ENCODE measurements at regions not wholly inside any gene's neighbourhood (a gene's known extent, or its start where the extent isn't known, plus 50 kb on each side); places are given as distances from the start of the nearest gene placed in this dataset.

- peaks cover 0 to 2% (median 0%) of the 10 kb centered on the region in 9 donors for H3K9me3 Mint-ChIP-seq
- ATAC-seq (no peak), DNase-seq (no peak)
- H3K4me1 Mint-ChIP-seq, result no peaks in the 10 kb centered on the region
- no peak overlapping the region for H3K4me3 Mint-ChIP-seq
- POLR2A ChIA-PET, result no interaction called here
- no peaks in the 10 kb centered on the region for H3K27me3 Mint-ChIP-seq
- no peak overlapping the region for H3K27ac Mint-ChIP-seq
- no peaks in the 10 kb centered on the region for H3K36me3 Mint-ChIP-seq
Measured at GRCh38 chr5:63128761-63129160, 550.1 kb downstream of the LRRC70 start.

GRCh38 chr5:63128018-63128417, 549.4 kb downstream of the LRRC70 start:
- Mint-ChIP-seq H3K4me1 (no peaks in the 10 kb centered on the region), H3K27ac (no peak overlapping the region), H3K27me3 (no peaks in the 10 kb centered on the region), H3K9me3 (peaks cover 0 to 3% (median 0%) of the 10 kb centered on the region in 9 donors), H3K4me3 (no peak overlapping the region), H3K36me3 (no peaks in the 10 kb centered on the region)
- DNase-seq (no peak), ATAC-seq (no peak)
- POLR2A ChIA-PET, result no interaction called here

- no peaks in the 10 kb centered on the region for H3K4me1 Mint-ChIP-seq
- H3K4me3 Mint-ChIP-seq, result no peak overlapping the region
- no peak overlapping the region for H3K27ac Mint-ChIP-seq
- no peaks in the 10 kb centered on the region for H3K27me3 Mint-ChIP-seq
- DNase-seq, result no peak
- no peak for ATAC-seq
- no peaks in the 10 kb centered on the region for H3K36me3 Mint-ChIP-seq
- peaks cover 0 to 3% (median 0%) of the 10 kb centered on the region in 9 donors for H3K9me3 Mint-ChIP-seq
- POLR2A ChIA-PET, result no interaction called here
Measured at GRCh38 chr5:63127054-63127453, 548.4 kb downstream of the LRRC70 start.

GRCh38 chr5:63125862-63126261, 547.2 kb downstream of the LRRC70 start:
- Mint-ChIP-seq H3K36me3 (no peaks in the 10 kb centered on the region), H3K27me3 (no peaks in the 10 kb centered on the region), H3K4me1 (no peaks in the 10 kb centered on the region), H3K9me3 (peaks cover 0 to 3% (median 0%) of the 10 kb centered on the region in 9 donors), H3K4me3 (no peak overlapping the region), H3K27ac (no peak overlapping the region)
- ATAC-seq (no peak), DNase-seq (no peak)
- POLR2A ChIA-PET, result no interaction called here

GRCh38 chr5:63125392-63125791, 546.8 kb downstream of the LRRC70 start:
- no peaks in the 10 kb centered on the region for H3K36me3 Mint-ChIP-seq
- H3K4me3 Mint-ChIP-seq, result no peak overlapping the region
- no peaks in the 10 kb centered on the region for H3K4me1 Mint-ChIP-seq
- no peak for ATAC-seq
- POLR2A ChIA-PET, result no interaction called here
- H3K27me3 Mint-ChIP-seq, result peaks cover 0 to 1% (median 0%) of the 10 kb centered on the region in 5 donors
- no peak for DNase-seq
- no peak overlapping the region for H3K27ac Mint-ChIP-seq
- H3K9me3 Mint-ChIP-seq, result peaks cover 0 to 3% (median 0%) of the 10 kb centered on the region in 9 donors

GRCh38 chr5:63124266-63124665, 545.6 kb downstream of the LRRC70 start:
- H3K27ac Mint-ChIP-seq, result no peak overlapping the region
- H3K4me1 Mint-ChIP-seq, result no peaks in the 10 kb centered on the region

GRCh38 chr5:63121471-63121870, 542.9 kb downstream of the LRRC70 start:
- Mint-ChIP-seq H3K4me1 (no peaks in the 10 kb centered on the region), H3K27me3 (peaks cover 0 to 1% (median 0%) of the 10 kb centered on the region in 5 donors), H3K36me3 (no peaks in the 10 kb centered on the region), H3K9me3 (peaks cover 0 to 6% (median 0%) of the 10 kb centered on the region in 9 donors), H3K4me3 (no peak overlapping the region), H3K27ac (no peak overlapping the region)
- ATAC-seq (no peak), DNase-seq (no peak)
- POLR2A ChIA-PET, result no interaction called here

More at GRCh38 chr5:63124266-63124665, 545.6 kb downstream of the LRRC70 start:
- ATAC-seq (no peak), DNase-seq (no peak)
- no peaks in the 10 kb centered on the region for H3K36me3 Mint-ChIP-seq
- no peak overlapping the region for H3K4me3 Mint-ChIP-seq
- H3K9me3 Mint-ChIP-seq, result peaks cover 0 to 4% (median 0%) of the 10 kb centered on the region in 9 donors
- POLR2A ChIA-PET, result no interaction called here
- peaks cover 0 to 1% (median 0%) of the 10 kb centered on the region in 5 donors for H3K27me3 Mint-ChIP-seq

GRCh38 chr5:63118221-63118620, 539.6 kb downstream of the LRRC70 start:
- POLR2A ChIA-PET, result no interaction called here
- no peak for DNase-seq
- H3K4me3 Mint-ChIP-seq, result no peak overlapping the region
- no peaks in the 10 kb centered on the region for H3K36me3 Mint-ChIP-seq
- no peak overlapping the region for H3K27ac Mint-ChIP-seq
- H3K9me3 Mint-ChIP-seq, result peaks cover 0 to 3% (median 0%) of the 10 kb centered on the region in 9 donors
- H3K27me3 Mint-ChIP-seq, result peaks cover 0 to 1% (median 0%) of the 10 kb centered on the region in 5 donors
- no peak for ATAC-seq
- no peaks in the 10 kb centered on the region for H3K4me1 Mint-ChIP-seq

- DNase-seq (no peak), ATAC-seq (no peak)
- peaks cover 0 to 5% (median 0%) of the 10 kb centered on the region in 5 donors for H3K27me3 Mint-ChIP-seq
- no peak overlapping the region for H3K27ac Mint-ChIP-seq
- H3K4me3 Mint-ChIP-seq, result no peak overlapping the region
- peaks cover 0 to 3% (median 0%) of the 10 kb centered on the region in 9 donors for H3K9me3 Mint-ChIP-seq
- POLR2A ChIA-PET, result no interaction called here
- H3K36me3 Mint-ChIP-seq, result no peaks in the 10 kb centered on the region
- H3K4me1 Mint-ChIP-seq, result no peaks in the 10 kb centered on the region
Measured at GRCh38 chr5:63111891-63112290, 533.3 kb downstream of the LRRC70 start.

GRCh38 chr5:63101870-63102269, 523.3 kb downstream of the LRRC70 start:
- Mint-ChIP-seq H3K4me3 (no peak overlapping the region), H3K36me3 (no peaks in the 10 kb centered on the region), H3K27ac (no peak overlapping the region), H3K9me3 (peaks cover 0 to 4% (median 0%) of the 10 kb centered on the region in 9 donors), H3K27me3 (no peaks in the 10 kb centered on the region), H3K4me1 (no peaks in the 10 kb centered on the region)
- POLR2A ChIA-PET, result no interaction called here
- DNase-seq (no peak), ATAC-seq (no peak)

- ATAC-seq (no peak), DNase-seq (no peak)
- H3K4me1 Mint-ChIP-seq, result no peaks in the 10 kb centered on the region
- no peaks in the 10 kb centered on the region for H3K36me3 Mint-ChIP-seq
- H3K27ac Mint-ChIP-seq, result no peak overlapping the region
- POLR2A ChIA-PET, result no interaction called here
- peaks cover 0 to 5% (median 0%) of the 10 kb centered on the region in 9 donors for H3K9me3 Mint-ChIP-seq
- H3K27me3 Mint-ChIP-seq, result peaks cover 0 to 4% (median 0%) of the 10 kb centered on the region in 5 donors
- no peak overlapping the region for H3K4me3 Mint-ChIP-seq
Measured at GRCh38 chr5:63097286-63097685, 518.7 kb downstream of the LRRC70 start.

- H3K36me3 Mint-ChIP-seq, result no peaks in the 10 kb centered on the region
- DNase-seq (no peak), ATAC-seq (no peak)
- peaks cover 0 to 9% (median 0%) of the 10 kb centered on the region in 5 donors for H3K27me3 Mint-ChIP-seq
- no peak overlapping the region for H3K4me3 Mint-ChIP-seq
- H3K9me3 Mint-ChIP-seq, result peaks cover 0 to 9% (median 4%) of the 10 kb centered on the region in 9 donors
- no peaks in the 10 kb centered on the region for H3K4me1 Mint-ChIP-seq
- no peak overlapping the region for H3K27ac Mint-ChIP-seq
- POLR2A ChIA-PET, result no interaction called here
Measured at GRCh38 chr5:63094730-63095129, 516.1 kb downstream of the LRRC70 start.

GRCh38 chr5:63089147-63089546, 510.5 kb downstream of the LRRC70 start:
- H3K9me3 Mint-ChIP-seq, result peaks cover 0 to 10% (median 4%) of the 10 kb centered on the region in 9 donors
- H3K27ac Mint-ChIP-seq, result no peak overlapping the region
- no peaks in the 10 kb centered on the region for H3K4me1 Mint-ChIP-seq
- peaks cover 0 to 9% (median 0%) of the 10 kb centered on the region in 5 donors for H3K27me3 Mint-ChIP-seq
- H3K4me3 Mint-ChIP-seq, result no peak overlapping the region
- no peaks in the 10 kb centered on the region for H3K36me3 Mint-ChIP-seq
- POLR2A ChIA-PET, result no interaction called here
- DNase-seq (no peak), ATAC-seq (no peak)

GRCh38 chr5:63085561-63085960, 506.9 kb downstream of the LRRC70 start:
- H3K4me1 Mint-ChIP-seq, result no peaks in the 10 kb centered on the region
- ATAC-seq (no peak), DNase-seq (no peak)
- H3K9me3 Mint-ChIP-seq, result peaks cover 0 to 7% (median 0%) of the 10 kb centered on the region in 9 donors
- H3K4me3 Mint-ChIP-seq, result no peak overlapping the region
- H3K36me3 Mint-ChIP-seq, result no peaks in the 10 kb centered on the region
- no peak overlapping the region for H3K27ac Mint-ChIP-seq
- peaks cover 0 to 2% (median 0%) of the 10 kb centered on the region in 5 donors for H3K27me3 Mint-ChIP-seq
- POLR2A ChIA-PET, result no interaction called here

Data from naive thymus-derived CD8-positive, alpha-beta T cell (primary cell).